ENCODE measurements at regions not wholly inside any gene's neighbourhood (a gene's known extent, or its start where the extent isn't known, plus 50 kb on each side); places are given as distances from the start of the nearest gene placed in this dataset.

DNA sequence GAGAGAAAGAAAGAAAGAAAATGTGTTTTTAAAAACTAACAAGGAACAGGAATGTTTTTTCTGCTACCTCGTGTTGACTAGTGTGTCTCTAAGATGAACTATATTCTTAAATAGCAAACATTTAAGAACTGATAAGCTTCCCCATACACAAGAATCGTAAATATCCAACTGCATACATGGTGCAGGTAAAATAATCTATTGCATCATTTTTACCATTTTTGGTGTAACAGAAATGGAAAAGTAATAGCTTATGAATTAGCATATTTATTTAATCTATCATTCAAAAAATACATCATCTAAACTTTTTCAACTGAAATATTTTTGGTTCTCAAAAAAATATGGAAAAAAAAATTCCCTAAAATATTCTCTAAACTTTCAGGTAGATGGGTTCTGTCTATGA, 59.7 kb upstream of the RAD23B start:
- Histone ChIP-seq H3K36me3 (ENCODE audit: control insufficient read depth, insufficient read depth, low read length) (no peaks in the 10 kb centered on the region), H3K4me3 (ENCODE audit: insufficient read depth, low read depth, low read length) (no peak overlapping the region), H3K9me1 (ENCODE audit: insufficient read depth, low read length) (0 out of 2 replicates have a peak, but pooled peaks cover 2% of the 10 kb centered on the region), H3K14ac (replicated peaks; ENCODE audit: low read depth, low read length) (no peak overlapping the region), H3K4me1 (ENCODE audit: control insufficient read depth, insufficient read depth, low read length) (peaks cover 4% of the 10 kb centered on the region), H3K56ac (ENCODE audit: extremely low read depth, insufficient read depth, low read length) (no peak overlapping the region), H3K9ac (ENCODE audit: low read depth, low read length) (no peak overlapping the region), H4K5ac (ENCODE audit: low read depth, low read length) (no peak overlapping the region), H3K27me3 (ENCODE audit: control insufficient read depth, insufficient read depth, low read length) (no peaks in the 10 kb centered on the region), H3K4me2 (ENCODE audit: low read depth, low read length) (no peak overlapping the region; the same call in 1 of the 2 replicates), H2BK5ac (ENCODE audit: low read depth, low read length, poor library complexity, severe bottlenecking) (no peak overlapping the region), H3K9me3 (ENCODE audit: control insufficient read depth, insufficient read depth, low read length) (no peaks in the 10 kb centered on the region), H3K23ac (ENCODE audit: low read depth, low read length) (no peak overlapping the region), H2BK15ac (ENCODE audit: low read depth, low read length) (no peak overlapping the region), H2BK120ac (ENCODE audit: low read depth, low read length) (no peak overlapping the region), H3K18ac (ENCODE audit: low read depth, low read length) (no peak overlapping the region), H4K20me1 (ENCODE audit: insufficient read depth, low read length) (no peaks in the 10 kb centered on the region), H3K79me1 (ENCODE audit: low read depth in 1 of 2, low read length in 2 of 2) (no peaks in the 10 kb centered on the region), H2AK5ac (ENCODE audit: low read depth, low read length) (no peak overlapping the region), H4K91ac (ENCODE audit: insufficient read depth, low read depth, low read length) (no peak overlapping the region), H2AK9ac (replicated peaks; ENCODE audit: low read depth, low read length, poor library complexity) (no peak overlapping the region), H3K27ac (ENCODE audit: insufficient read depth, low read length) (no peak overlapping the region), H3K4ac (ENCODE audit: low read depth, low read length) (no peak overlapping the region), H4K8ac (ENCODE audit: low read depth in 2 of 2, low read length in 2 of 2) (no peak overlapping the region), H2BK20ac (ENCODE audit: low read depth, low read length) (no peak overlapping the region), H2AFZ (replicated peaks; ENCODE audit: low read length, poor library complexity) (no peak overlapping the region)
- in situ Hi-C loops (cut with MboI; ENCODE audit: low sequenced_read_pairs), result no loop called here
- ChIA-PET POLR2A (ENCODE audit: unreplicated experiment) (no interaction called here), CTCF (interaction anchor here (0.7 to 1.3 kb wide), 3 partner anchors 32 to 65 kb away, joined by 3 to 5 read pairs (median 3); no protein-coding TSS in a partner anchor)
- ATAC-seq (ENCODE audit: low read depth) (no peak), DNase-seq (no peak)
- TF ChIP-seq FOS (IDR thresholded peaks at IDR 0.05; ENCODE audit: low read depth, low read length) (no peak), MXI1 (IDR thresholded peaks at IDR 0.05; ENCODE audit: borderline replicate concordance, low read depth, low read length) (no peak), MAZ (IDR thresholded peaks at IDR 0.05; ENCODE audit: borderline replicate concordance, low read depth, low read length) (no peak), POLR2A (IDR thresholded peaks at IDR 0.05; ENCODE audit: low read depth, low read length) (no peak), RAD21 (IDR thresholded peaks at IDR 0.05; ENCODE audit: low read length) (no peak), CEBPB (IDR thresholded peaks at IDR 0.05; ENCODE audit: low read depth, low read length) (peak; percentile 37; the same call in 1 of the 2 replicates), BHLHE40 (IDR thresholded peaks at IDR 0.05; ENCODE audit: low read depth, low read length) (no peak), RCOR1 (IDR thresholded peaks at IDR 0.05; ENCODE audit: insufficient replicate concordance, low read length) (no peak)
- TF ChIP-seq, protein P1, sequence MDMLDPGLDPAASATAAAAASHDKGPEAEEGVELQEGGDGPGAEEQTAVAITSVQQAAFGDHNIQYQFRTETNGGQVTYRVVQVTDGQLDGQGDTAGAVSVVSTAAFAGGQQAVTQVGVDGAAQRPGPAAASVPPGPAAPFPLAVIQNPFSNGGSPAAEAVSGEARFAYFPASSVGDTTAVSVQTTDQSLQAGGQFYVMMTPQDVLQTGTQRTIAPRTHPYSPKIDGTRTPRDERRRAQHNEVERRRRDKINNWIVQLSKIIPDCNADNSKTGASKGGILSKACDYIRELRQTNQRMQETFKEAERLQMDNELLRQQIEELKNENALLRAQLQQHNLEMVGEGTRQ (IDR thresholded peaks at IDR 0.05; ENCODE audit: low read depth, low read length), result no peak
- dilution Hi-C loops (cut with HindIII; ENCODE audit: low sequenced_read_pairs, unreplicated experiment), result no loop called here
- intact Hi-C loops (cut with micrococcal nuclease), result loop anchor here (2.0 to 5.0 kb wide), 2 partner anchors 61 to 119 kb away; no protein-coding TSS in a partner anchor
- BruUV-seq (replicated peaks), result no TSS peak
- no CpG with 5 or more reads among the region's 2 CpGs for WGBS, 2 experiments (ENCODE audit: extremely low coverage in 2 of 2, insufficient read length in 1 of 2)
